CD4-positive, alpha-beta T cell (primary cell): ENCODE measurements at regions not wholly inside any gene's neighbourhood (a gene's known extent, or its start where the extent isn't known, plus 50 kb on each side); places are given as distances from the start of the nearest gene placed in this dataset.

Experiments used
- ATAC-seq: fragments of 200-7000 bp; cut with Tn5 transposase; one replicate; pipeline ENCODE4 v1.10.0; 2022; ENCODE audit warnings: mild to moderate bottlenecking; ENCODE audit not compliant: poor library complexity
- CTCF ChIA-PET: fragments of 350-600 bp; sonication (Branson Sonifier 250); formaldehyde crosslinking; loops from one replicate; lab custom pipeline; 2021; ENCODE audit warnings: antibody characterized with exemption, inconsistent platforms; lab: Charles Lee
- POLR2A ChIA-PET: fragments of 350-600 bp; sonication (Branson Sonifier 250); formaldehyde crosslinking; loops from one replicate; lab custom pipeline; 2021; ENCODE audit warnings: antibody characterized with exemption, inconsistent platforms; lab: Charles Lee
- DNase-seq, 14 experiments: peaks; one replicate each; pipeline ENCODE4 v3.0.0-alpha.2; 2013 to 2020; ENCODE audit warnings: mixed read lengths in 2 of 14
- H3K27ac ChIP-seq, 2 donors: one replicate each; pipeline versions ENCODE4 v1.5.1 to v1.7.0; 2013; ENCODE audit warnings: low read length in 2 of 2, low read depth in 1 of 2, mild to moderate bottlenecking in 1 of 2
- H3K27me3 ChIP-seq, 2 experiments: 1 replicate in 1 of 2; 2 replicates in 1 of 2; pipeline versions ENCODE4 v1.6.1 to v1.7.0; 2013; ENCODE audit warnings: low read length in 2 of 2, control low read depth in 1 of 2, mild to moderate bottlenecking in 1 of 2, moderate library complexity in 1 of 2; ENCODE audit not compliant: insufficient read depth in 2 of 2, control insufficient read depth in 1 of 2
- H3K36me3 ChIP-seq: one replicate; pipeline ENCODE4 v1.6.1; 2013; ENCODE audit warnings: low read length, control low read depth; ENCODE audit not compliant: insufficient read depth
- H3K4me1 ChIP-seq: one replicate; pipeline ENCODE4 v1.6.1; 2013; ENCODE audit warnings: low read length, control low read depth; ENCODE audit not compliant: insufficient read depth
- H3K4me3 ChIP-seq: one replicate; pipeline ENCODE4 v1.5.1; 2013; ENCODE audit warnings: mild to moderate bottlenecking, low read length, moderate library complexity
- H3K9me3 ChIP-seq, 2 experiments: 1 replicate in 1 of 2; 2 replicates in 1 of 2; pipeline versions ENCODE4 v1.6.1 to v1.7.0; 2013; ENCODE audit warnings: low read length in 2 of 2, mild to moderate bottlenecking in 2 of 2, control low read depth in 1 of 2, moderate library complexity in 1 of 2; ENCODE audit not compliant: control insufficient read depth in 1 of 2, insufficient read depth in 1 of 2
- H3K27ac Mint-ChIP-seq: one replicate; pipeline ENCODE4 v1.8.0; 2020; ENCODE audit warnings: mixed read lengths
- H3K27me3 Mint-ChIP-seq: one replicate; pipeline ENCODE4 v1.8.0; 2021; ENCODE audit warnings: mixed read lengths
- H3K36me3 Mint-ChIP-seq: one replicate; pipeline ENCODE4 v1.8.0; 2021; ENCODE audit warnings: low read depth, mixed read lengths
- H3K4me1 Mint-ChIP-seq: one replicate; pipeline ENCODE4 v1.8.0; 2021; ENCODE audit warnings: low read depth, mixed read lengths
- H3K4me3 Mint-ChIP-seq: one replicate; pipeline ENCODE4 v1.8.0; 2020; ENCODE audit warnings: mild to moderate bottlenecking, mixed read lengths
- H3K9me3 Mint-ChIP-seq: one replicate; pipeline ENCODE4 v1.8.0; 2020; ENCODE audit warnings: mixed read lengths
- intact Hi-C, 2 experiments: fragments of 100-400 bp; cut with DNase I in 1 of 2; cut with micrococcal nuclease in 1 of 2; formaldehyde crosslinking; loops; one replicate each; pipeline versions ENCODE4 v1.15.1 to v1.9.0; 2023 to 2025; cut with DNase I, micrococcal nuclease
- TF ChIP-seq, protein P1 (sequence below): fragments of 200-600 bp; IDR thresholded peaks from one replicate; pipeline ENCODE4 v1.8.0; 2022; ENCODE audit warnings: antibody characterized with exemption, mild to moderate bottlenecking

DNA sequence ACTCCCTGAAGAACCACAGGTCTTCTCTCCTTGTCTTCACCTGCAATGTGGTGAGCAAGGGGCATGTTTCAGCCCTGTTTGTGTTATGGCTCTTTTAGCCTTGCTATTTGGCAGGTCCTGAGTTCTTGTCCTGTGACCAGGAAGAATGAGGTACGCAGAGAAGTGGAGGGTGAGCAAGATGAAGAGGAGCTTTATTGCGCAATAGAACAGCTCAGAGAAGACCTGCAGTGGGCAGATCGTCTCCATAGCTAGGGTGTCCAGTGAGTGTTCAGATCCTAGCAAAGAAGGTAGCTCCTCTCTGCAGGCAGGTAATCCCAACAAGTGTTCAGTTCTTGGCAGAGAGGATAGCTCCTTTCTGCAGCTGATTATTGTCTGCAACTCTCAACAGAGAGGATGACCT is 672.9 kb downstream of the SH3BGRL start:
- Histone ChIP-seq H3K36me3 (no peaks in the 10 kb centered on the region), H3K27me3 (no peaks in the 10 kb centered on the region), H3K4me3 (no peak overlapping the region), H3K4me1 (no peaks in the 10 kb centered on the region), H3K9me3 (peaks cover 0 to 19% of the 10 kb centered on the region in 2 experiments), H3K27ac (no peak overlapping the region)
- TF ChIP-seq, protein P1, sequence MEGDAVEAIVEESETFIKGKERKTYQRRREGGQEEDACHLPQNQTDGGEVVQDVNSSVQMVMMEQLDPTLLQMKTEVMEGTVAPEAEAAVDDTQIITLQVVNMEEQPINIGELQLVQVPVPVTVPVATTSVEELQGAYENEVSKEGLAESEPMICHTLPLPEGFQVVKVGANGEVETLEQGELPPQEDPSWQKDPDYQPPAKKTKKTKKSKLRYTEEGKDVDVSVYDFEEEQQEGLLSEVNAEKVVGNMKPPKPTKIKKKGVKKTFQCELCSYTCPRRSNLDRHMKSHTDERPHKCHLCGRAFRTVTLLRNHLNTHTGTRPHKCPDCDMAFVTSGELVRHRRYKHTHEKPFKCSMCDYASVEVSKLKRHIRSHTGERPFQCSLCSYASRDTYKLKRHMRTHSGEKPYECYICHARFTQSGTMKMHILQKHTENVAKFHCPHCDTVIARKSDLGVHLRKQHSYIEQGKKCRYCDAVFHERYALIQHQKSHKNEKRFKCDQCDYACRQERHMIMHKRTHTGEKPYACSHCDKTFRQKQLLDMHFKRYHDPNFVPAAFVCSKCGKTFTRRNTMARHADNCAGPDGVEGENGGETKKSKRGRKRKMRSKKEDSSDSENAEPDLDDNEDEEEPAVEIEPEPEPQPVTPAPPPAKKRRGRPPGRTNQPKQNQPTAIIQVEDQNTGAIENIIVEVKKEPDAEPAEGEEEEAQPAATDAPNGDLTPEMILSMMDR: no peak
- ChIA-PET POLR2A (no interaction called here), CTCF (no interaction called here)
- H3K36me3 Mint-ChIP-seq: no peaks in the 10 kb centered on the region
- no peak overlapping the region for H3K4me3 Mint-ChIP-seq
- no peaks in the 10 kb centered on the region for H3K4me1 Mint-ChIP-seq
- no peaks in the 10 kb centered on the region for H3K9me3 Mint-ChIP-seq
- intact Hi-C loops: no loop called here
- H3K27ac Mint-ChIP-seq: no peak overlapping the region
- ATAC-seq (no peak), DNase-seq (no peak)
- no peaks in the 10 kb centered on the region for H3K27me3 Mint-ChIP-seq

DNA sequence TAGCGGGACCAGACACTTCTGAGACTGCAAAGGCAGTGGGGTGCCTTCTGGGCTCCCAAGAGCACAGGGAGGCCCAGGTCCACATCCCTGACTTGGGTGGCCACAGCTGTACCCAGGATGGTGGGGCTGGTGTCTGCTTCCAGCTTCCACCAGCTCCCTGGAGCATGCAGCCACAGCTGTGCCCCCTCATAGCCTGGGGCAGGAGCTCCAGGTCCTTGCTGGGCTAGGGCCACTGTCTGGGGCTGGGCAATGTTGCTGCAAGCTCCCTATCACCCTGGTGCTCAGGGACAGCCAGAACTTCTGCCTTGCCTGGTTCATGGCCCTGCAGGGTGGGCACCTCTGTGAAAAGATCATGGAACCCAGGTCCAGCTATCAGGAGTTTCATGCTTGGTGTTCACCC is 673.9 kb downstream of the SH3BGRL start:
- TF ChIP-seq, protein P1: no peak

DNA sequence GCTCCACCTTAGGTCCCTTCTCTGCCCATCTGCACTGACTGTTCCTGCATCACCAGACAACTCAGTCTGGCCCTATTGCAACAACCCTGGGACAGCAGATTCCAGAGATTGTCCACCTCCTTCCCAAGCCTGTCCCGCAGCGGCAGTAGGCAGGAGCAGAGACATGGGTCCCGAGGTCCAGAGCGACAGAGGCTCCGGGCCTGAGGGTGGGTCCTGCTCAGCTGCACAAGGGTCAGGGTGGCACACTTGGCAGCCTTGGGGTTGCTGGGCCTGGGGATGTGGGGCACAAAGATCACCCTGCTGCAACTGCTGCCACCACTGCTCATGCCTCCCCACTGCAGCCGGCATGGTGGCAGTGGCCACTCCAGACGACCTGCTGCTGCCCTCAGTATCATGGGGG is 674.5 kb downstream of the SH3BGRL start:
- TF ChIP-seq, protein P1: no peak
- Mint-ChIP-seq H3K4me1 (no peaks in the 10 kb centered on the region), H3K27me3 (no peaks in the 10 kb centered on the region), H3K4me3 (no peak overlapping the region), H3K27ac (no peak overlapping the region), H3K36me3 (no peaks in the 10 kb centered on the region), H3K9me3 (no peaks in the 10 kb centered on the region)
- DNase-seq (no peak), ATAC-seq (no peak)
- ChIA-PET CTCF (no interaction called here), POLR2A (no interaction called here)
- Histone ChIP-seq H3K36me3 (no peaks in the 10 kb centered on the region), H3K27ac (no peak overlapping the region), H3K27me3 (no peaks in the 10 kb centered on the region), H3K4me1 (no peaks in the 10 kb centered on the region), H3K9me3 (peaks cover 0 to 19% of the 10 kb centered on the region in 2 experiments), H3K4me3 (no peak overlapping the region)
- intact Hi-C loops: no loop called here

More for the DNA sequence above, 673.9 kb downstream of the SH3BGRL start:
- POLR2A ChIA-PET: no interaction called here
- no peaks in the 10 kb centered on the region for H3K36me3 ChIP-seq
- intact Hi-C loops: no loop called here
- no peaks in the 10 kb centered on the region for H3K27me3 Mint-ChIP-seq
- no peak overlapping the region for H3K4me3 ChIP-seq
- DNase-seq: no peak
- H3K27ac Mint-ChIP-seq: no peak overlapping the region
- no peak for ATAC-seq
- no peaks in the 10 kb centered on the region for H3K4me1 Mint-ChIP-seq
- H3K9me3 ChIP-seq: peaks cover 0 to 19% of the 10 kb centered on the region in 2 experiments
- no peak overlapping the region for H3K27ac ChIP-seq
- no peak overlapping the region for H3K4me3 Mint-ChIP-seq
- no peaks in the 10 kb centered on the region for H3K9me3 Mint-ChIP-seq
- H3K36me3 Mint-ChIP-seq: no peaks in the 10 kb centered on the region
- H3K4me1 ChIP-seq: no peaks in the 10 kb centered on the region
- CTCF ChIA-PET: no interaction called here
- no peaks in the 10 kb centered on the region for H3K27me3 ChIP-seq
